K562 (cell line): ENCODE measurements at regions not wholly inside any gene's neighbourhood (a gene's known extent, or its start where the extent isn't known, plus 50 kb on each side); places are given as distances from the start of the nearest gene placed in this dataset.

Experiments
- ATAC-seq: fragments of 200-7000 bp; cut with Tn5 transposase; 3 replicates; pipeline ENCODE4 v1.9.1; 2020; ENCODE audit warnings: moderate library complexity
- BruUV-seq: library from RNA; stranded (reverse); fragments of 400-500 nt; replicated peaks from 2 replicates; lab custom pipeline; 2021; lab: Mats Ljungman, UMichigan
- CTCF ChIA-PET: fragments of 300-600 bp; formaldehyde crosslinking; extraction: SDS; loops from one replicate; lab custom pipeline; 2021; ENCODE audit warnings: low intra/inter-chr PET ratio; lab: Yijun Ruan, JAX
- POLR2A ChIA-PET: fragments of 300-600, 350-650 bp; sonication (Branson Sonifier 250); formaldehyde crosslinking; extraction: SDS; loops from one replicate; lab custom pipeline; 2021; ENCODE audit warnings: antibody characterized with exemption, inconsistent platforms; lab: Yijun Ruan, JAX
- DNase-seq, 4 experiments: peaks; one replicate each; pipeline versions ENCODE4 v3.0.0 to v3.0.0-alpha.2; 2011 to 2018; ENCODE audit warnings: low spot score in 3 of 4, mixed read lengths in 3 of 4; ENCODE audit errors: extremely low read depth in 1 of 4
- FAIRE-seq: peaks from 2 replicates; lab custom pipeline; 2011; peaks lifted over from hg19 to GRCh38; lab: Jason Lieb, UNC
- H2AFZ ChIP-seq: 2 replicates; pipeline ENCODE4 v1.6.0; 2011; ENCODE audit warnings: low read depth, low read length, control low read depth, inconsistent platforms
- H3K27ac ChIP-seq: fragments of 200-600 bp; 3 replicates; pipeline ENCODE4 v1.8.0; 2011; ENCODE audit warnings: low read depth, mild to moderate bottlenecking, control low read depth, inconsistent platforms, low read length, moderate library complexity, mixed read lengths; ENCODE audit errors: extremely low read depth
- H3K27me3 ChIP-seq, 2 experiments: fragments of 300-600 bp in 1 of 2; 2 replicates in 1 of 2; 3 replicates in 1 of 2; pipeline versions ENCODE4 v1.6.0 to v1.8.0; 2011; ENCODE audit warnings: inconsistent platforms in 2 of 2, low read length in 2 of 2, mild to moderate bottlenecking in 1 of 2, mixed read lengths in 1 of 2, moderate library complexity in 1 of 2; ENCODE audit not compliant: control insufficient read depth in 2 of 2, insufficient read depth in 2 of 2
- H3K36me3 ChIP-seq: fragments of 300-600 bp; 3 replicates; pipeline ENCODE4 v1.8.0; 2011; ENCODE audit warnings: mild to moderate bottlenecking, low read length, inconsistent platforms; ENCODE audit not compliant: control insufficient read depth, insufficient read depth
- H3K4me1 ChIP-seq, 2 experiments: fragments of 200-600 bp in 1 of 2; replicated peaks in 1 of 2; 2 replicates in 1 of 2; 3 replicates in 1 of 2; pipeline versions ENCODE4 v1.5.1 to v1.8.0; 2011; ENCODE audit warnings: inconsistent platforms in 2 of 2, low read length in 2 of 2, mild to moderate bottlenecking in 1 of 2, mixed read lengths in 1 of 2, moderate library complexity in 1 of 2; ENCODE audit not compliant: control insufficient read depth in 2 of 2, insufficient read depth in 2 of 2
- H3K4me2 ChIP-seq: 2 replicates; pipeline ENCODE4 v1.6.1; 2011; ENCODE audit warnings: low read length, control low read depth, inconsistent platforms, mixed read lengths; ENCODE audit not compliant: insufficient read depth
- H3K4me3 ChIP-seq: fragments of 200-600 bp; sonication (generic), shearing (Covaris generic); 2 replicates; pipeline ENCODE4 v1.5.1; 2016; ENCODE audit warnings: control low read depth, inconsistent platforms
- H3K79me2 ChIP-seq: fragments of 200-600 bp; 3 replicates; pipeline ENCODE4 v1.8.0; 2011; ENCODE audit warnings: low read length, inconsistent platforms; ENCODE audit not compliant: control insufficient read depth, insufficient read depth
- H3K9ac ChIP-seq, 2 experiments: 2 replicates each; pipeline versions ENCODE4 v1.6.0 to v1.6.1; 2011; ENCODE audit warnings: low read depth in 2 of 2, low read length in 2 of 2, control low read depth in 1 of 2, inconsistent platforms in 1 of 2, mild to moderate bottlenecking in 1 of 2, mixed read lengths in 1 of 2; ENCODE audit not compliant: insufficient read depth in 1 of 2
- H3K9me1 ChIP-seq: one replicate; pipeline ENCODE4 v1.6.0; 2011; ENCODE audit warnings: inconsistent platforms, mild to moderate bottlenecking, low read length, moderate library complexity; ENCODE audit not compliant: control insufficient read depth, insufficient read depth
- H3K9me3 ChIP-seq: replicated peaks from 2 replicates; pipeline ENCODE4 v1.5.1; 2011; ENCODE audit warnings: low read depth, low read length, inconsistent platforms; ENCODE audit not compliant: control insufficient read depth, insufficient read depth
- H4K20me1 ChIP-seq: replicated peaks from 2 replicates; pipeline ENCODE4 v1.6.1; 2011; ENCODE audit warnings: low read length, inconsistent platforms, mixed read lengths; ENCODE audit not compliant: control insufficient read depth, insufficient read depth
- BACH1 ChIP-seq: fragments of 200-800 bp; sonication (Bioruptor generic); IDR thresholded peaks from 2 replicates; pipeline ENCODE4 v1.6.1; 2016; ENCODE audit warnings: missing genetic modification characterization, missing compliant biosample characterization
- E2F4 ChIP-seq: sonication (generic); formaldehyde crosslinking; IDR thresholded peaks from 2 replicates; pipeline ENCODE4 v1.8.0; 2022; ENCODE audit warnings: mild to moderate bottlenecking, low read depth, missing genetic modification reagents
- EP300 ChIP-seq: IDR thresholded peaks from 2 replicates; pipeline ENCODE4 v1.6.1; 2012; ENCODE audit warnings: low read length, improper control_type of control experiment
- GTF2E2 ChIP-seq: fragments of 200-800 bp; sonication (Bioruptor generic); IDR thresholded peaks from 2 replicates; pipeline ENCODE4 v1.6.1; 2016; ENCODE audit warnings: missing genetic modification characterization, missing compliant biosample characterization
- KLF6 ChIP-seq: fragments of 250-450 bp; sonication (Bioruptor Pico); IDR thresholded peaks from 2 replicates; pipeline ENCODE4 v1.4.0; 2020; ENCODE audit warnings: mild to moderate bottlenecking, moderate library complexity, borderline replicate concordance
- RBM39 ChIP-seq: fragments of 200-400 bp; formaldehyde crosslinking; optimal IDR thresholded peaks from 2 replicates; pipeline ENCODE3; 2018; ENCODE audit warnings: low read depth, low read length
- SNIP1 ChIP-seq: fragments of 450-650 bp; IDR thresholded peaks from 2 replicates; pipeline ENCODE4 v1.7.1; 2017; ENCODE audit warnings: low read depth, mild to moderate bottlenecking
- TBP ChIP-seq: optimal IDR thresholded peaks from 2 replicates; pipeline ENCODE3; 2011; ENCODE audit warnings: low read depth, low read length, improper control_type of control experiment
- ZBTB1 ChIP-seq: sonication (generic); formaldehyde crosslinking; IDR thresholded peaks from 2 replicates; pipeline ENCODE4 v1.8.1; 2023; ENCODE audit warnings: missing genetic modification reagents, low read depth, mild to moderate bottlenecking, borderline replicate concordance
- ZNF347 ChIP-seq: fragments of 450-650 bp; formaldehyde crosslinking; IDR thresholded peaks from 2 replicates; pipeline ENCODE4 v1.4.0; 2020; ENCODE audit warnings: low read depth, mild to moderate bottlenecking, moderate library complexity
- ZNF507 ChIP-seq: conservative IDR thresholded peaks from 2 replicates; pipeline ENCODE4 v1.6.1; 2017; ENCODE audit warnings: missing genetic modification characterization, missing compliant biosample characterization
- WGBS: fragments of 100-300 bp; shearing (Covaris generic); methylation state at CpG from one replicate; pipeline ENCODE4 v1.1.6; 2016; ENCODE audit warnings: low coverage, mixed read lengths; ENCODE audit not compliant: insufficient coverage; ENCODE audit errors: missing lambda C conversion rate; 5-methylcytosine and 5-hydroxymethylcytosine counted together
- in situ Hi-C: fragments of 300-500 bp; cut with MboI; formaldehyde crosslinking; loops from 4 replicates; pipeline ENCODE4 v1.15.0; 2018; ENCODE audit warnings: inconsistent platforms, mixed read lengths
- intact Hi-C: fragments of 100-400 bp; cut with micrococcal nuclease; formaldehyde crosslinking; loops from 2 replicates; pipeline ENCODE4 v1.14.2; 2022
- TF ChIP-seq, protein P1 (sequence below): sonication (generic); formaldehyde crosslinking; IDR thresholded peaks from 2 replicates; pipeline ENCODE4 v1.8.1; 2022; ENCODE audit warnings: missing genetic modification reagents
- TF ChIP-seq, protein P2 (sequence below): fragments of 250-450 bp; sonication (Bioruptor Pico); IDR thresholded peaks from 2 replicates; pipeline ENCODE4 v1.5.0; 2021

GRCh38 chr11:81839016-81839415 is 894.6 kb downstream of the FAM181B start:
- no peaks in the 10 kb centered on the region for H3K36me3 ChIP-seq
- no peaks in the 10 kb centered on the region; the same call in 1 of the 2 replicates for H3K9me3 ChIP-seq
- 4% methylated on average over 3 of the region's 3 CpGs for WGBS
- ChIA-PET POLR2A (no interaction called here), CTCF (no interaction called here)
- FAIRE-seq = no peak
- no peaks in the 10 kb centered on the region for H4K20me1 ChIP-seq
- H3K4me1 ChIP-seq = no peaks in the 10 kb centered on the region
- ATAC-seq = no peak
- no peak overlapping the region for H3K4me2 ChIP-seq
- TF ChIP-seq, protein P1, sequence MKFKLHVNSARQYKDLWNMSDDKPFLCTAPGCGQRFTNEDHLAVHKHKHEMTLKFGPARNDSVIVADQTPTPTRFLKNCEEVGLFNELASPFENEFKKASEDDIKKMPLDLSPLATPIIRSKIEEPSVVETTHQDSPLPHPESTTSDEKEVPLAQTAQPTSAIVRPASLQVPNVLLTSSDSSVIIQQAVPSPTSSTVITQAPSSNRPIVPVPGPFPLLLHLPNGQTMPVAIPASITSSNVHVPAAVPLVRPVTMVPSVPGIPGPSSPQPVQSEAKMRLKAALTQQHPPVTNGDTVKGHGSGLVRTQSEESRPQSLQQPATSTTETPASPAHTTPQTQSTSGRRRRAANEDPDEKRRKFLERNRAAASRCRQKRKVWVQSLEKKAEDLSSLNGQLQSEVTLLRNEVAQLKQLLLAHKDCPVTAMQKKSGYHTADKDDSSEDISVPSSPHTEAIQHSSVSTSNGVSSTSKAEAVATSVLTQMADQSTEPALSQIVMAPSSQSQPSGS (CRISPR knock-in tag) = no peak
- TF ChIP-seq E2F4 (no peak), ZNF507 (tag) (no peak), EP300 (no peak), SNIP1 (no peak), TBP (no peak), ZNF347 (CRISPR knock-in tag) (no peak), GTF2E2 (no peak), KLF6 (no peak), BACH1 (tag) (no peak), RBM39 (no peak), ZBTB1 (CRISPR knock-in tag) (no peak)
- TF ChIP-seq, protein P2, sequence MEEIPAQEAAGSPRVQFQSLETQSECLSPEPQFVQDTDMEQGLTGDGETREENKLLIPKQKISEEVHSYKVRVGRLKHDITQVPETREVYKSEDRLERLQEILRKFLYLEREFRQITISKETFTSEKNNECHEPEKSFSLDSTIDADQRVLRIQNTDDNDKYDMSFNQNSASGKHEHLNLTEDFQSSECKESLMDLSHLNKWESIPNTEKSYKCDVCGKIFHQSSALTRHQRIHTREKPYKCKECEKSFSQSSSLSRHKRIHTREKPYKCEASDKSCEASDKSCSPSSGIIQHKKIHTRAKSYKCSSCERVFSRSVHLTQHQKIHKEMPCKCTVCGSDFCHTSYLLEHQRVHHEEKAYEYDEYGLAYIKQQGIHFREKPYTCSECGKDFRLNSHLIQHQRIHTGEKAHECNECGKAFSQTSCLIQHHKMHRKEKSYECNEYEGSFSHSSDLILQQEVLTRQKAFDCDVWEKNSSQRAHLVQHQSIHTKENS (CRISPR knock-in tag) = no peak
- in situ Hi-C loops = no loop called here
- H3K79me2 ChIP-seq = no peaks in the 10 kb centered on the region
- no TSS peak for BruUV-seq
- H3K27ac ChIP-seq = no peak overlapping the region
- H2AFZ ChIP-seq = no peak overlapping the region
- no peaks in the 10 kb centered on the region for H3K27me3 ChIP-seq
- no peak overlapping the region for H3K4me3 ChIP-seq
- intact Hi-C loops = no loop called here
- DNase-seq = no peak
- no peak overlapping the region for H3K9ac ChIP-seq
- no peaks in the 10 kb centered on the region for H3K9me1 ChIP-seq
